CD8-positive, alpha-beta memory T cell (primary cell): ENCODE measurements at regions not wholly inside any gene's neighbourhood (a gene's known extent, or its start where the extent isn't known, plus 50 kb on each side); places are given as distances from the start of the nearest gene placed in this dataset.

ENCODE experiments used
- CTCF ChIA-PET: fragments of 350-600 bp; sonication (Branson Sonifier 250); formaldehyde crosslinking; loops from one replicate; lab custom pipeline; 2021; ENCODE audit warnings: antibody characterized with exemption; lab: Charles Lee
- POLR2A ChIA-PET: fragments of 350-600 bp; sonication (Branson Sonifier 250); formaldehyde crosslinking; loops from one replicate; lab custom pipeline; 2021; ENCODE audit warnings: antibody characterized with exemption; lab: Charles Lee
- DNase-seq, 5 donors: peaks; one replicate each; pipeline versions ENCODE4 v3.0.0 to v3.0.0-alpha.2; 2020 to 2022; ENCODE audit warnings: mixed read lengths in 1 of 5
- H3K27ac ChIP-seq: one replicate; pipeline ENCODE4 v1.7.0; 2013; ENCODE audit warnings: low read depth, mild to moderate bottlenecking, low read length, moderate library complexity
- H3K27me3 ChIP-seq: 2 replicates; pipeline ENCODE4 v1.7.0; 2013; ENCODE audit warnings: low read length, mild to moderate bottlenecking; ENCODE audit not compliant: insufficient read depth, poor library complexity, severe bottlenecking
- H3K36me3 ChIP-seq: 2 replicates; pipeline ENCODE4 v1.7.0; 2013; ENCODE audit warnings: mild to moderate bottlenecking, low read length, moderate library complexity; ENCODE audit not compliant: insufficient read depth
- H3K4me1 ChIP-seq: 2 replicates; pipeline ENCODE4 v1.7.0; 2013; ENCODE audit warnings: mild to moderate bottlenecking, low read length, moderate library complexity; ENCODE audit not compliant: insufficient read depth
- H3K4me3 ChIP-seq: 2 replicates; pipeline ENCODE4 v1.7.0; 2013; ENCODE audit warnings: mild to moderate bottlenecking, low read length
- H3K9me3 ChIP-seq: 2 replicates; pipeline ENCODE4 v1.7.0; 2013; ENCODE audit warnings: mild to moderate bottlenecking, low read length
- H3K27ac Mint-ChIP-seq, 8 donors: one replicate each; pipeline ENCODE4 v1.8.0; 2020 to 2021; ENCODE audit warnings: mixed read lengths in 8 of 8, mild to moderate bottlenecking in 6 of 8, inconsistent platforms in 3 of 8, moderate library complexity in 3 of 8
- H3K27me3 Mint-ChIP-seq, 2 donors: one replicate each; pipeline ENCODE4 v1.8.0; 2020 to 2021; ENCODE audit warnings: mixed read lengths in 2 of 2, mild to moderate bottlenecking in 1 of 2, moderate library complexity in 1 of 2
- H3K36me3 Mint-ChIP-seq, 3 donors: one replicate each; pipeline ENCODE4 v1.8.0; 2020 to 2021; ENCODE audit warnings: mixed read lengths in 3 of 3, inconsistent platforms in 1 of 3, mild to moderate bottlenecking in 1 of 3
- H3K4me1 Mint-ChIP-seq, 3 donors: one replicate each; pipeline ENCODE4 v1.8.0; 2020 to 2021; ENCODE audit warnings: mixed read lengths in 3 of 3, inconsistent platforms in 1 of 3, mild to moderate bottlenecking in 1 of 3
- H3K4me3 Mint-ChIP-seq, 7 donors: one replicate each; pipeline ENCODE4 v1.8.0; 2020 to 2021; ENCODE audit warnings: mixed read lengths in 7 of 7, mild to moderate bottlenecking in 6 of 7, moderate library complexity in 4 of 7, inconsistent platforms in 2 of 7
- H3K9me3 Mint-ChIP-seq, 5 donors: one replicate each; pipeline ENCODE4 v1.8.0; 2020 to 2022; ENCODE audit warnings: mixed read lengths in 5 of 5, mild to moderate bottlenecking in 3 of 5, moderate library complexity in 2 of 5, inconsistent platforms in 1 of 5

DNA sequence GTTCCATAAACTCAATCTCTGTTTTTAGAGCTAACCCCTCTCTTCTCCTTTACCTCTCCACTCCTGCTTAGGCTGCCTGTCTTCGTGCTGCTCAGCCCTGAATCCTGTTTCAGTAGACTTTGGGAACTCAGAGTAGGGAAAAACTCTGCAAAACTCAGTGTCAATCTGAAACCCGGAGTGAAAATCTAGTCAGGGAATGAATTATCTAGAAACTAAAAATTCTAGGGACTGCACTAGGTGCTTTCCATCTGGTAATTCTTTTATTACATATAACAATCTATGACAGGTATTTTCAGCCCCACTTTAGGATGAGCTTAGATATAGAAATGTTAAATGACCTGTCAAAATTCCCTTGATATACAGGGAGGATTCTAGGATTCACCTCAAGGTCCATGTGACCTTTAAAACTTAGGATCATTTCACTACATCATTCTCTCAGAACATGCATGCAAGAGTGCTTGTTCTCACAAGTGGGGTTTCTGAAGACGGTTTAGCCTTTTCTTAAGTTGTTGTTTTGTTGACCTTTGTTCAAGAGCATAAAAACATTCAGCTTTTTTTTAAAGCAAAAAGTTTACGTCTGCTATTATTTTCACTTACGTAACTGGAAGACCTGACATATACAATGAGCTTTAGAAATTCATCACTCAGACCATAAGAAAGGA lies 108.2 kb upstream of the MBNL1 start:
- Histone ChIP-seq H3K27ac (no peak overlapping the region), H3K9me3 (no peaks in the 10 kb centered on the region), H3K4me1 (no peaks in the 10 kb centered on the region), H3K36me3 (no peaks in the 10 kb centered on the region), H3K4me3 (no peak overlapping the region), H3K27me3 (no peaks in the 10 kb centered on the region)
- ChIA-PET POLR2A (interaction anchor here (0.7 kb wide), 1 partner anchor 262 kb away, joined by 3 read pairs; no protein-coding TSS in a partner anchor), CTCF (interaction anchor here (1.3 kb wide), 1 partner anchor 282 kb away, joined by 3 read pairs; no protein-coding TSS in a partner anchor)
- no peak for DNase-seq
- no peak overlapping the region for H3K4me3 Mint-ChIP-seq
- H3K27me3 Mint-ChIP-seq = no peaks in the 10 kb centered on the region
- no peaks in the 10 kb centered on the region for H3K4me1 Mint-ChIP-seq
- peaks cover 3 to 12% (median 7%) of the 10 kb centered on the region in 3 donors for H3K36me3 Mint-ChIP-seq
- H3K27ac Mint-ChIP-seq = no peak overlapping the region
- peaks cover 3 to 13% (median 6%) of the 10 kb centered on the region in 5 donors for H3K9me3 Mint-ChIP-seq

DNA sequence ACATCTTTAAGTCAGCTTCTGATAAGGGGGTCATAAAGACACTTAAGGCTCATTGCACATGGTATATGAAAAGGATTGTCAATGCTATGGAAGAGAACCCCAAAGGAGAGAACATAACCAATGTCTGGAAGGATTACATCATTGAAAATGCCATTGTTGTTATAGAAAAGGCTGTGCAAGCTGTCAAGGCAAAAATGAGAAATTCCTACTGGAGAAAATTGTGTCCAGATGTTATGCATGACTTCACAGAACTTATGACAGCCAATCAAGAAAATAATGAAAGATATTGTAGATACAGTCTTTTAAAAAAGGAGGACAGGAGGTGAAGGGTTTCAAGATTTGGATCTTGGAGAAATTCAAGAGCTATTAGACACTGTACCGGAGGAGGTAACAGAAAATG lies 96.3 kb upstream of the MBNL1 start:
- no peak for DNase-seq
- no peak overlapping the region for H3K27ac Mint-ChIP-seq
- ChIA-PET POLR2A (no interaction called here), CTCF (no interaction called here)
- Histone ChIP-seq H3K9me3 (no peaks in the 10 kb centered on the region), H3K4me1 (no peaks in the 10 kb centered on the region), H3K4me3 (no peak overlapping the region), H3K27me3 (no peaks in the 10 kb centered on the region), H3K27ac (no peak overlapping the region), H3K36me3 (no peaks in the 10 kb centered on the region)
- peaks cover 0 to 6% (median 4%) of the 10 kb centered on the region in 5 donors for H3K9me3 Mint-ChIP-seq
- no peaks in the 10 kb centered on the region for H3K27me3 Mint-ChIP-seq
- H3K36me3 Mint-ChIP-seq = peaks cover 1 to 10% (median 1%) of the 10 kb centered on the region in 3 donors
- H3K4me1 Mint-ChIP-seq = peaks cover 0 to under 1% (median 0%) of the 10 kb centered on the region in 3 donors
- H3K4me3 Mint-ChIP-seq = no peak overlapping the region

DNA sequence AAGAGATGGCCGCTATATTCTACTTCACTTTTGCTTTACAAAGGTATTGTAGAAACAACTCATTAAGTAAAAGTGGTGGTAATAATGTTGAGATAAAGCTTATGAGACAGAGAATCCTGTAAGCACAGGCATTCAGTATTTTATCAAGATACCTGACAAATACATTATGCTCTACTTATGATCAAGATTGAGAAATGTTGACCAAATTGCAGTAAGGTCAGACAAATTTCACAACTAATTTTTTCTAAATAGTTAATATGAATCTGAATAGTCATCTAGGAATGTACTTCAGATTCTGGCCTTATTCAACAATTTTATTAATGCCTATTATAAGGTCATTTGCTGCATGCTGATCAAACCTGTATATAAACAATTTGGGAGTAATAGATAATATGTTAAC lies 95.1 kb upstream of the MBNL1 start:
- H3K9me3 Mint-ChIP-seq = peaks cover 0 to 6% (median 2%) of the 10 kb centered on the region in 5 donors
- ChIA-PET POLR2A (no interaction called here), CTCF (no interaction called here)
- peaks cover 0 to 9% (median 0%) of the 10 kb centered on the region in 3 donors for H3K4me1 Mint-ChIP-seq
- H3K27me3 ChIP-seq = no peaks in the 10 kb centered on the region
- DNase-seq = no peak
- no peak overlapping the region for H3K4me3 ChIP-seq
- no peaks in the 10 kb centered on the region for H3K27me3 Mint-ChIP-seq
- no peak overlapping the region for H3K4me3 Mint-ChIP-seq
- H3K27ac ChIP-seq = no peak overlapping the region
- no peak overlapping the region for H3K27ac Mint-ChIP-seq
- H3K36me3 ChIP-seq = no peaks in the 10 kb centered on the region
- H3K4me1 ChIP-seq = no peaks in the 10 kb centered on the region
- no peaks in the 10 kb centered on the region for H3K9me3 ChIP-seq
- peaks cover 1 to 10% (median 3%) of the 10 kb centered on the region in 3 donors for H3K36me3 Mint-ChIP-seq

DNA sequence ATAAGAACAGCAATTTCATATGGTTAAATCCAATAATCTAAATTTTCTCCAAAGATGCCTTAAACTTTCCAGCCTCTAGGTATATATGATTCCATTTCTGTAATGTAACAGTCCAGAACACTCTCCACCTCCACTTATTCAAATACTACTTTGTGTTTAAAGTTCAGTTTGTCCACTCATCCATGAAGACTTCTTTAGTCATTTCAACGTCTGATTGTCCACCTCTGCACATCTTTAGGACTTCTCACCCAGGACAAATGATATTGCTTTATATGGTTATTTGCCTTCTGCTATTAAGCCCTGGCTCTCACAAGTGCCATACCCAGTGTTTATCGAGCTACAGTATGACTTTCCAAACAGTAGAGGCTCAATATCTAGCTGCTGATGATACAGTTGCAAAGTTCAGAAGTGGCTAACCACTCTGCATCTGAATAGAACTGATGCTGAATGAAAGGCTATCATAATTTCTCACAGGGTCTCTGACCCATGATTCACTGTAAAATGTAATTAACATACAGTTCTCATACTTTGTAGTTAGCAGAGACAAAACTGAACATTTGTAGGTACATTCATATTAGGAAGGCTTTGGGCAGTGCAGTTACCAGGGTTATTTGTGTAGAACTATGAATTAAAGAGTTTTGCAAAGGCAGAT lies 93.7 kb upstream of the MBNL1 start:
- Mint-ChIP-seq H3K27ac (no peak overlapping the region), H3K4me3 (no peak overlapping the region), H3K4me1 (peaks cover 8 to 22% (median 9%) of the 10 kb centered on the region in 3 donors), H3K9me3 (peaks cover 0 to 6% (median 2%) of the 10 kb centered on the region in 5 donors), H3K27me3 (no peaks in the 10 kb centered on the region), H3K36me3 (peaks cover 1 to 10% (median 3%) of the 10 kb centered on the region in 3 donors)
- Histone ChIP-seq H3K4me1 (peaks cover 10% of the 10 kb centered on the region), H3K9me3 (no peaks in the 10 kb centered on the region), H3K36me3 (no peaks in the 10 kb centered on the region), H3K27ac (no peak overlapping the region), H3K27me3 (no peaks in the 10 kb centered on the region), H3K4me3 (no peak overlapping the region)
- DNase-seq = no peak
- ChIA-PET POLR2A (no interaction called here), CTCF (no interaction called here)

DNA sequence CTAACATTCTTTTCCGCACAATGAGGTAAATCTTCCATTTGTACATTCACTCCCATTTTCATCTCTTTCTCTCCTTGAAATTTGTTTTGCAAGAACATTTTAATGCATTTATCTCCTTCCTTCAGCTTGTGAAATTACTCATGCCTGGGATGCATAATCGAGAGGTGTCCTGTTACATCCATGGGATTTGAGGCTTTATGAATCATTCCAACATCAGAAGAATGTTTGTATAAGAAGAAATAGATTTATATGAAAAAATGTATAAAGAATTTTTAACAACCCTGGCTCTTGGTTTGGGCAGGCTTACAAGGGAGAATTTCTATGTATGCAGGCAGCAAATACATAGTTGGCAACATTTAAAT lies 93.2 kb upstream of the MBNL1 start:
- H3K9me3 Mint-ChIP-seq = peaks cover 0 to 6% (median 2%) of the 10 kb centered on the region in 5 donors
- H3K27ac Mint-ChIP-seq = no peak overlapping the region
- no peaks in the 10 kb centered on the region for H3K36me3 ChIP-seq
- no peaks in the 10 kb centered on the region for H3K27me3 Mint-ChIP-seq
- H3K4me1 Mint-ChIP-seq = peaks cover 10 to 25% (median 12%) of the 10 kb centered on the region in 3 donors
- H3K27ac ChIP-seq = no peak overlapping the region
- POLR2A ChIA-PET = no interaction called here
- no peaks in the 10 kb centered on the region for H3K27me3 ChIP-seq
- no peak overlapping the region for H3K4me3 Mint-ChIP-seq
- CTCF ChIA-PET = no interaction called here
- H3K36me3 Mint-ChIP-seq = peaks cover 1 to 10% (median 3%) of the 10 kb centered on the region in 3 donors
- H3K4me1 ChIP-seq = peaks cover 12% of the 10 kb centered on the region
- no peaks in the 10 kb centered on the region for H3K9me3 ChIP-seq
- no peak overlapping the region for H3K4me3 ChIP-seq
- no peak for DNase-seq

DNA sequence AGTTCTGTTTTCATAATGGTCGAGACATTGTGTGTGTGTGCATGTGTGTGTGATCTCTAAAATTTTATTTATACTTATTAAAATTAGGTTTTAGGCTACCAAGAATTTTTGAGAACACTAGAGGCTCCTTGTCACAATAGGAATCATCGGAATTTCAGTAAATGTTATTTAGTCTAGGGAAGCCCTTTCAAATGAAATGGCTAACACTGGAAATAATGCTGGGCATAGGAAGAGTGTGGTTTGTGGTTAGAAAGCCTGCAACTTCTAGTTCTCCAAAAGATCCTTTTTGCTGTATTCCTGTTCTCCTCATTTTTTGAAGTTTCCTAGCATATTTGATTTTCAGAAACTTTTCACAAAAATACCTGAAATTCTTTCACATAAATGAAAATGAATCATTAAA lies 92.5 kb upstream of the MBNL1 start:
- no peak overlapping the region for H3K4me3 ChIP-seq
- ChIA-PET POLR2A (no interaction called here), CTCF (interaction anchor here (1.0 kb wide), 1 partner anchor 291 kb away, joined by 4 read pairs; no protein-coding TSS in a partner anchor)
- peaks cover 0 to 3% (median 0%) of the 10 kb centered on the region in 5 donors for H3K9me3 Mint-ChIP-seq
- H3K4me3 Mint-ChIP-seq = no peak overlapping the region
- no peaks in the 10 kb centered on the region for H3K36me3 ChIP-seq
- no peak overlapping the region for H3K27ac Mint-ChIP-seq
- no peak for DNase-seq
- H3K4me1 ChIP-seq = peaks cover 17% of the 10 kb centered on the region
- H3K4me1 Mint-ChIP-seq = peaks cover 13 to 31% (median 18%) of the 10 kb centered on the region in 3 donors
- H3K27me3 ChIP-seq = no peaks in the 10 kb centered on the region
- H3K27me3 Mint-ChIP-seq = no peaks in the 10 kb centered on the region
- no peak overlapping the region for H3K27ac ChIP-seq
- no peaks in the 10 kb centered on the region for H3K9me3 ChIP-seq
- peaks cover 1 to 9% (median 3%) of the 10 kb centered on the region in 3 donors for H3K36me3 Mint-ChIP-seq

DNA sequence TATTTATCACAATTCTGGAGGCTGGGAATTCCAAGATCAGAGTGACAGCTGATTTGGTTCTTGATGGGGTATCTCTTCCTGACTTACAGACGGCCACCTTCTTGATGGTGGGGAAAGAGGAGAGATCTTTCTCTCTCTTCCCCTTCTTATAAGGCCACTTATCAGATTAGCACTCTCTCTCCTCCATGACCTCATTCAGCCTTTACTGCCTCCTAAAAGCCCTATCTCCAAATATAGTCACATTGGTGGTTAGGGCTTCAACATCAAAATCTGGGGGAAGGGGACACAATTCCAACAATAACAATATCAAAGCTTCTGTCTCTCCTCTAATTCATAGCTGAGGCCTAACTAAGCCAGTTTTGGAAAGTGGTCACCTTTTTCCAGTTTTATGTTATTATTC lies 91.7 kb upstream of the MBNL1 start:
- H3K36me3 ChIP-seq = no peaks in the 10 kb centered on the region
- CTCF ChIA-PET = interaction anchor here (1.1 kb wide), 1 partner anchor 266 kb away, joined by 5 read pairs; no protein-coding TSS in a partner anchor
- no peak overlapping the region for H3K27ac ChIP-seq
- POLR2A ChIA-PET = interaction anchor here (0.7 kb wide), 1 partner anchor 36 kb away, joined by 3 read pairs; no protein-coding TSS in a partner anchor
- no peak overlapping the region for H3K27ac Mint-ChIP-seq
- H3K9me3 ChIP-seq = no peaks in the 10 kb centered on the region
- H3K4me1 ChIP-seq = peaks cover 19% of the 10 kb centered on the region
- no peak for DNase-seq
- no peak overlapping the region for H3K4me3 Mint-ChIP-seq
- H3K4me3 ChIP-seq = no peak overlapping the region
- H3K36me3 Mint-ChIP-seq = peaks cover 0 to 2% (median 1%) of the 10 kb centered on the region in 3 donors
- peaks cover 13 to 37% (median 23%) of the 10 kb centered on the region in 3 donors for H3K4me1 Mint-ChIP-seq
- H3K9me3 Mint-ChIP-seq = no peaks in the 10 kb centered on the region
- H3K27me3 Mint-ChIP-seq = no peaks in the 10 kb centered on the region
- H3K27me3 ChIP-seq = no peaks in the 10 kb centered on the region

DNA sequence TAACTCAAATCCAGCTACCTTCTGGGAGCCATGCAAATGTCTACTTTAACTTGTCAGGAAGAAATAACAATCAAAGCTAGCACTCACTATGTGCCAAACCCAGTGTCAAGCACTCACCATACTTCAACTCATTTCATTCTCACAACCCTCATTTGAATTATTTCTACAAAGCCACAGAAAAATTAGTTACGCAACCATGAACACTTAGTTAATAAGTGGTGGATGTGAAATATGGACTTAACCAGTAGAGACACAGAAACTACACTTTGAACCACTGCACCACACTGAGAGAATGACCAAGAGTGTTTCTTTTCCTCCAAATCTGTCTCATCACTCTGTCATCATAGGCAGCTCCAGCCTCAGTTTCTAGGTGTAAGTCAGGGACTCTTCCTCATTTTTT lies 91.0 kb upstream of the MBNL1 start:
- Histone ChIP-seq H3K27ac (no peak overlapping the region), H3K4me3 (no peak overlapping the region), H3K9me3 (no peaks in the 10 kb centered on the region), H3K4me1 (peaks cover 26% of the 10 kb centered on the region), H3K27me3 (no peaks in the 10 kb centered on the region), H3K36me3 (no peaks in the 10 kb centered on the region)
- Mint-ChIP-seq H3K4me3 (no peak overlapping the region), H3K4me1 (peaks cover 15 to 44% (median 30%) of the 10 kb centered on the region in 3 donors), H3K27ac (no peak overlapping the region), H3K36me3 (peaks cover 0 to 2% (median 0%) of the 10 kb centered on the region in 3 donors), H3K27me3 (no peaks in the 10 kb centered on the region), H3K9me3 (no peaks in the 10 kb centered on the region)
- CTCF ChIA-PET = interaction anchor here (1.1 to 1.2 kb wide), 3 partner anchors 155 to 294 kb away, joined by 3 to 5 read pairs (median 4); no protein-coding TSS in a partner anchor
- no peak for DNase-seq
- POLR2A ChIA-PET = interaction anchor here (0.6 kb wide), 1 partner anchor 270 kb away, joined by 3 read pairs; no protein-coding TSS in a partner anchor
